Umbilical cord (tissue), 1 donor: ENCODE measurements at regions not wholly inside any gene's neighbourhood (a gene's known extent, or its start where the extent isn't known, plus 50 kb on each side); places are given as distances from the start of the nearest gene placed in this dataset.
"Not testable (repeated sequence)": the region's sequence is repeated elsewhere in the genome, so short reads cannot be mapped to it uniquely, and the experiment has no call there.

Source experiments
- DNase-seq: peaks from one replicate; pipeline ENCODE4 v3.0.0-alpha.2; 2015; ENCODE audit warnings: low spot score

DNA sequence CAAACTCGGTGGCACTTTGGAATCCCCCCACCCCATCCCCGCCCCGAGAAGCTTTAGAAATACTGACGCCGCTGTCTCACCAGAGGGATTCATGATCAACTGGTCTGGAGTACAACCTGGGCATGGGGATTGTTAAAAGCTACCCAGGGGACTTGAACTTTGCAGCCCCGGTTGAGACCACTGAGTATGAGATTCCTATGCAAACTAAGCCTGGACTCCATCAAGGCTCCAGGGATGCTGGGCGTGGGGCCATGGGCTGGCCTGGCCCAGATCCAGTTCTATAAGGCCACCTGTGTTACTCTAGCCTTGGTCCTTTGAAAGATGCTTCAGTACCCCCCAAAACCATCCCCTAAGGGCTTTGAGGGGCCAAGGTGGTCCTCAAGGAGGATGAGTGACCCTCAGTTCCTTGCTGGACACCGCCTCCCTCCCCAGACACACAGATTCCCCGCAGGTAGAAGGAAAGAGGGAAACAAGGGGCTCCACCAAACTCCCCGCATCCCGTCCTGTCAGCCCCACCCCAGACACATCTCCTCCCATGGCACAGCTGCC, 68.5 kb downstream of the MRPL36 start:
- no peak for DNase-seq

- DNase-seq, result no peak
Observed at GRCh38 chr5:1730487-1730847, 69.2 kb downstream of the MRPL36 start.

- no peak for DNase-seq
Observed at GRCh38 chr5:1729641-1730486, 69.8 kb downstream of the MRPL36 start.

GRCh38 chr5:1728846-1729245, 70.8 kb downstream of the MRPL36 start:
- no peak for DNase-seq

GRCh38 chr5:1727571-1727970, 72.1 kb downstream of the MRPL36 start:
- no peak for DNase-seq

GRCh38 chr5:1726956-1727355, 72.7 kb downstream of the MRPL36 start:
- no peak for DNase-seq

DNA sequence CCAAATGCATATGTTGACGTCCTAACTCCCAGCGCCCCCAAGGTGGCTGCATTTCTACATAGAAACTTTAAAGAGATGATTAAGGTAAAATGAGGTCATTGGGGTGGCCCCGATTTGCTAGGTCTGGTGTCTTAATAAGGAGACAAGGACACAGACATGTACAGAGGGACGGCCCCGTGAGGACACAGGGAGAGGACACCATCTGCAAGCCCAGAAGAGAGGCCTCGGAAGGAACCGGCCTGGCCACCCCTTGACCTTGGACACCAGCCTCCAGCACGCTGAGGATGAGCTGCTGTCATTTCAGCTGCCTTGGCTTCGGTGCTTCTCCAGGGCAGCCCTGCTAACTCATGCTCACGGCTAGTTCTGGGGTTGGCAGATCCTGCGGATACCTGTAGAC, 73.2 kb downstream of the MRPL36 start:
- DNase-seq, result no peak

- no peak for DNase-seq
Observed at GRCh38 chr5:1725641-1726468, 73.8 kb downstream of the MRPL36 start.

GRCh38 chr5:1724822-1725602, 74.6 kb downstream of the MRPL36 start:
- DNase-seq, result peak; percentile 24

- DNase-seq, result no peak
Observed at GRCh38 chr5:1723957-1724821, 75.4 kb downstream of the MRPL36 start.

GRCh38 chr5:1723476-1723875, 76.2 kb downstream of the MRPL36 start:
- no peak for DNase-seq

DNA sequence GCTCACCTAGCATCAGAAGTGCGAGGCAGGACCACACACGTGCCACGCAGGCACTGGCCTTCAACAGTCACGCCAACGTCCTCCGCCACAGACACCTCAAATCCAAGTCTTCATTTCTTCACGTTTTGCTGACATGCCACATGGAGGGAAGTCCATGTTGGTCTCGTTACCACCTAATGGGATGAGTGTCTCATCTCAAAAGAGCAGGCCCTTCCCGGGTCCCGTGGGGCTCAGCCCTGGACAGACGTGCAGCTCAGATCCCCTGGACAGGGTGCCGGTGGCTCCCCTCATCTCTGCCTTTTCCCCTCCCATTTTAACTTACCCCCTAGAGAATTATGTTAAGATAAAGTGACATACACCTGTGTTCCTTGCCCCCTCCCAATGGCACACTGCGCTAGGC, 76.8 kb downstream of the MRPL36 start:
- no peak for DNase-seq

DNA sequence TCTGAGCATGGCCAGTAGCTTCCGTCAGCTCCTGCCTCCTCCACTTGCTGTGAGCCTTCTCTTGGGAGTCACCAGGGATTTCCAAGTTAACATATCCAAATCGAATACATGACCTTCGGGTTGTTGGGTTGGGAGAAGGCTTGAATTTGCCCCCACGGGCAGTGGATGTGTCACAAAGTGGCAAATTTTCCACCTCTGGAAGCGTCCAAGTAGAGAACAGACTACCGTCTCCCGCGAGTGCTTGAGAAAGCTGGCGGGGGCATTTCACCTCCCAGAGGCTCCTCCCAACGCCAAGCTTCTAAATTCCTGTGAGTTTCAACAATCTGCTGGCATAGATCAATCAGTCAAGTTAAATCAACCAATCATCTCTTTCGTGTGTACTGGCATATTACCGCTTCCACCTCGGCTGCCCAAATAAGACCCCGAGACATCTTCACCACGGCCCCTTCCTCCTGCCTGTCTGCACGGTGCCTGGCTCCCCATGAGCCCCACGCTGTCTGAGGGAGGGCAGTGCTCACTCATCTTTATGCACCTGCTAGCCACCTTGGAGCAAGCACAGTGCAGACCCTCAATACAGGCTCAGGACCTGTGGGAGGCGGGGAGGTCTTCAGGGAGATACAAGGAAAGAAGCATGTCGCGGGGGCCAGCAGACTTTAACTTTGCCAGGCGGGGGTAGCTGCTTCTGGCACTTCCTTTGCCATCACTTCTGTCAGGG, 79.1 kb downstream of the MRPL36 start:
- DNase-seq, result no peak

GRCh38 chr5:1719860-1720259, 79.8 kb downstream of the MRPL36 start:
- DNase-seq, result no peak

DNA sequence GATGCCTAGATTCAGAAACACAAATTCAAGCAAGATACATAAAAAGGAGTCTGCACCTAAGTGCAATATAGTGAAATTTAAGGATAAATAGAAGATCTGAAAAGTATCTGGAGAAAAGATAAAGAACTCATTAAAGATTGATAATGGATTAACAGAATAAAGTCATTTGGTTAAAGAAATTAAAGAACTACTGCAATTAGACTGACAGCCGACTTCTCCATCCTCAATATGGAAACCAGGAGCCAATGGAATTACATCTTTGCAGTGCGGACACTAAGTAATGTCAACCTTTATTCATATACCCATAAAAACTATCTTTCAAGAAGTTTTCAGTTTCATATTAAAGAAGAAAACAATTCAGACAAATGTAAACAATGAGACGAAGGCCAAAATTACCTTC, 81.0 kb downstream of the MRPL36 start:
- DNase-seq, result no peak

DNA sequence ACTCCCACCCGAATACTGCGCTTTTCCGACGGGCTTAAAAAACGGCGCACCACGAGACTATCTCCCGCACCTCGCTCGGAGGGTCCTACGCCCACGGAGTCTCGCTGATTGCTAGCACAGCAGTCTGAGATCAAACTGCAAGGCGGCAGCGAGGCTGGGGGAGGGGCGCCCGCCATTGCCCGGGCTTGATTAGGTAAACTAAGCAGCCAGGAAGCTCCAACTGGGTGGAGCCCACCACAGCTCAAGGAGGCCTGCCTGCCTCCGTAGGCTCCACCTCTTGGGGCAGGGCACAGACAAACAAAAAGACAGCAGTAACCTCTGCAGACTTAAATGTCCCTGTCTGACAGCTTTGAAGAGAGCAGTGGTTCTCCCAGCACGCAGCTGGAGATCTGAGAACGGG, 89.5 kb downstream of the MRPL36 start:
- DNase-seq, result not testable (repeated sequence)

DNA sequence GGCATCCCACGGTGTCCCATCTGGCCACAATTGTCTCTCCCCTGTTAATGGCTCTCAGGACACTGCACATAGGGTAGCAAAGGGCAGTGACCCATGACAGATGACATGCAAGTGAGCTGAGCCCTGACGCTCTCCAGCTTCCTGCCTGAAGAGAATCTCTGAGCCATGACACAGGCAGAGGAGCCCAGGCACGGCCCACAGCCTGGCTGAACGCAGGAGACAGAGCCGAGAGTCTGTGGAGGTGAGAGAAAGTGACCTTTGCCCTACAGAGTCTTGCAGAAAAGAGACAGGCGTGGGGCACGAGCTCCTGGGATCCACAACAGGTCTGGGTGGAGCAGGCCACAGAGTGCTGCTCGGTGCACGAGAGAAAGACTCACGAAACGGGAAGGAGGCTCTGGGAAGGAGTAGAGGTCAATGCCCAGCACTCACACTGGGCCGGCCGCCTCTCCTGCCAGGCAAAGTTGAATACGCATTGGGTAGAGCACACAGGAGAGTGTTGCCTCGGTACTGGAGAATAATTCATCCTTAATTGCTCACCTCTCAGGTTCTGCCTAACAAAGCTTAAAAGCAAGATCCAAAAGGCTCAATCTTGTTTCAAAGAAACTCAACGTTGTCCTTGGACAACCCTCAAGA, 90.3 kb downstream of the MRPL36 start:
- no peak for DNase-seq

DNA sequence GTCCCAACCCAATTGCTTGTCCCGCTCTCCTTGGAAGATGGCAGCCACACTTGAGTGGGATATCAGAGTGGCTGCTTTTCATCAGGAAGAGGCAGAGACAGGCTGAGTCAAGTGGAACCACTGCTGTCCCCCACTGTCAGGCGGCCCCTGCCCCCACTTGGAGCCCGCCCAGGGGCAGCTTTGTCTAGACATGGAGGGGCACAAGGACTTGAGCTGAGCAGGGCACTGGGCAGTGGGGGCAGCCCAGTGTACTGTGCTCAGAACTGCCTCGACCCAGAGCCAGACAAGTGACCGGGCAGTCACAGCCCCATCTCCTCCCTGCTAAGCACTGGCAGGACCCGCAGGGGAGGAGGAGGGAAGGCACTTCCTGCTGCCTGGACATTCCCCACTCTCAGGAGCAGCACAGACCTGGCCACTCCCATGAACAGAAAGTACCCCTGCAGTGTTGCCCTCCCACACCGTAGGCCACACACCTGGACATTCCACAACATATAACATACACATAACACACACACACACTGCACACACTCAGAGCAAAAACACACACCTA, 91.0 kb downstream of the MRPL36 start:
- no peak for DNase-seq

DNA sequence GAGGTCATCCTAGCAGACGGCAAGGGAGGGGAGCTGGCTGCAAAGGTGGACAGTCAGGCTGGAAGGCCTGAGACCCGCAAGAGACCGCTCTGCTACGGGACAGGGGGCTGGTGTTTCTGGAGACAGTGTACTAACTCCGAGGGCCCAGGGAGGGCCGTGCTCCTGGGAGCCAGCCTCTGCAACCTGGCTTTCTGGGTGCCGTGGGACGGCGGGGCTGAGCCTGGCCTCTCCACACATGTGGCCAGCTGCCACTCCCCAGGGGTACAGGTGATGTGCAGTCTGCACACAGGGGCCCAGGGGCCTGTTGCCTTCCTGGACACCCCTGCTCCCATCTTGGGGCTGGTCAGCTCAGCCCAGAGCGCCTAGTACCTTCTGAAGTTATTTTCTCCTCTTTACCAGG, 92.2 kb downstream of the MRPL36 start:
- no peak for DNase-seq
